ENCODE measurements at regions not wholly inside any gene's neighbourhood (a gene's known extent, or its start where the extent isn't known, plus 50 kb on each side); places are given as distances from the start of the nearest gene placed in this dataset.
A peak's percentile ranks its signal among the peaks of the same experiment; 100 is the strongest.

DNA sequence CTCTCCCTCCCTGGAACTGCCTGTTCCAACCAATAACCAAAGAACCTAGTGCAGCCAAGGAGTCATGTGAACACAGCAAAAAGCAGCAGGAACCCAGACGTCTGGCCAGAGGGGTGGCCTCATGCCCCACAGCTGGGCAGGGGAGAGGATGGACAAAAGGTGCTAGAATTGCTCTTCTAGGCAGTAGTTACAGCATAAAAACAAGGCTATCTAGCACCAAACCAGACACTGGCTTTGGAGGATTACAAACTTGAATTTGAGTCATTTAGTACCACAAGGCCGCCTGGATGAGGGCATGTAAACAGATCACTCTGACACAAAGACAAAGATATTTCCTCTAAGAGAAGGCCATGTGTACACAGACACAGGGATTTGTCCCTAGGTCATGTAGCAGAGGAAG lies 423.3 kb upstream of the MAF start:
- TF ChIP-seq, protein P1, sequence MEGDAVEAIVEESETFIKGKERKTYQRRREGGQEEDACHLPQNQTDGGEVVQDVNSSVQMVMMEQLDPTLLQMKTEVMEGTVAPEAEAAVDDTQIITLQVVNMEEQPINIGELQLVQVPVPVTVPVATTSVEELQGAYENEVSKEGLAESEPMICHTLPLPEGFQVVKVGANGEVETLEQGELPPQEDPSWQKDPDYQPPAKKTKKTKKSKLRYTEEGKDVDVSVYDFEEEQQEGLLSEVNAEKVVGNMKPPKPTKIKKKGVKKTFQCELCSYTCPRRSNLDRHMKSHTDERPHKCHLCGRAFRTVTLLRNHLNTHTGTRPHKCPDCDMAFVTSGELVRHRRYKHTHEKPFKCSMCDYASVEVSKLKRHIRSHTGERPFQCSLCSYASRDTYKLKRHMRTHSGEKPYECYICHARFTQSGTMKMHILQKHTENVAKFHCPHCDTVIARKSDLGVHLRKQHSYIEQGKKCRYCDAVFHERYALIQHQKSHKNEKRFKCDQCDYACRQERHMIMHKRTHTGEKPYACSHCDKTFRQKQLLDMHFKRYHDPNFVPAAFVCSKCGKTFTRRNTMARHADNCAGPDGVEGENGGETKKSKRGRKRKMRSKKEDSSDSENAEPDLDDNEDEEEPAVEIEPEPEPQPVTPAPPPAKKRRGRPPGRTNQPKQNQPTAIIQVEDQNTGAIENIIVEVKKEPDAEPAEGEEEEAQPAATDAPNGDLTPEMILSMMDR (IDR thresholded peaks at IDR 0.05; ENCODE audit: low read depth, low read length), result no peak
- peak in 1 of 2 donors; percentile 68 for DNase-seq (ENCODE audit: low read depth in 2 of 2)
- H3K4me3 ChIP-seq (replicated peaks in 1 of 2; ENCODE audit: low read depth in 2 of 2, low read length in 2 of 2), result no peak overlapping the region

DNA sequence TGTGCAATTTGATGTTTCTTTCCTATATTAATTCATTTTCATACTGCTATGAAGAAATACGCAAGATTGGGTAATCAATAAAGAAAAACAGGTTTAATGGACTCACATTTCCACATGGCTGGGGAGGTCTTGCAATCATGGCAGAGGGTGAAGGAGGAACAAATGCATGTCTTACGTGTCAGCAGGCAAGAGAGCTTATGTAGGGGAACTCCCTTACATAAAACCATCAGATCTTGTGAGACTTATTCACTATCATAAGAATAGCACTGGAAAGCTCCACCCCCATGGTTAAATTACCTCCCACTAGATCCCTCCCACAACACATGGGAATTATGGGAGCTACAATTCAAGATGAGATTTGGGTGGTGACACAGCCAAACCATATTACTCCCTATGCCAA lies 418.9 kb upstream of the MAF start:
- no peak overlapping the region for H3K4me3 ChIP-seq (replicated peaks in 1 of 2; ENCODE audit: low read depth in 2 of 2, low read length in 2 of 2)
- no peak for DNase-seq (ENCODE audit: low read depth in 2 of 2)
- TF ChIP-seq, protein P1 (IDR thresholded peaks at IDR 0.05; ENCODE audit: low read depth, low read length), result no peak

DNA sequence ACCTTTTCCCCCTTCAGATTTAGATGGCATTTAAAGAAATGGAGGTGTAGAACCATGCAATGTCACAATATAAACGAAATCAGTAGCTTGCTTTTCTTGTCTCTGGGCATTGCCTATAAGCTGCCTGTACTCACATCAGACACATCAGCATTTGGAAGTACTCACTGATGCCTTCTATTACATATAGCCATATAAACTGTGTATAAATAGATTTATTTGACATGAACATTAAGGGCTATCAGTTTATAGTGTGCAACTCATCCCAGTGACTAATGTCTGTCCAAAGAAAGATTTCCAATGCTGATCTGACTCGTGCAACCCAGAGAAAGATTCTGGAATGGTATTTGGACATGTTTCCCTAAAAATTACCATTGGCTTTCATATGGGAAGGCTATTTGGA lies 417.9 kb upstream of the MAF start:
- no peak for DNase-seq (ENCODE audit: low read depth in 2 of 2)
- H3K4me3 ChIP-seq (replicated peaks in 1 of 2; ENCODE audit: low read depth in 2 of 2, low read length in 2 of 2), result no peak overlapping the region
- TF ChIP-seq, protein P1 (IDR thresholded peaks at IDR 0.05; ENCODE audit: low read depth, low read length), result no peak

DNA sequence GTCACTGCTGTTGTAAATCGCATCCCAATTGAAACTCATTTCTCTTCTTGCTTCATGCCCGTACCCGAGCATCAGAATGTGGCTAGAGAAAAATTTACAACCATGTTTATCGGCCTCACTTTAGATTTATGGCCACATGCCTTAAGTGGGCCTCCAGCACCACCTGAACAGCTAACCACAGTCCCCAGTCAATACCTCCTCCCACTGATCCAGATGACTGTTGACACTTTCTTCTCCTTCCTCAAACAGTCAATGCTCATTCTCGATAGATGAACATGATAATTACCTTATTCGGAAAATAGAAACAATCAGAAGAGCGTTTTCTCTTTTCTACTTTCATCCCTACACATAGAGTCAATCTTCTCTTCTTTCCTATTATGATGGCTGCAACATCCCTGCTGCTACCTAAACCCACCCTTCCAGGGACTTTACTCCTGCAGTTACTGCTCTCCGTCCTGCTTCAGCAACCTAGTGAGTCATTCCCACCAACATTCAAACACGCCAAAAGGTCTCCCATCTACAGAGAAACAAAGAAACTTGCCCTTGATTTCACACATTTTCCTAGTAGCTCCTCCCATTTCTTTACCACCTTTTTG lies 416.3 kb upstream of the MAF start:
- TF ChIP-seq, protein P1 (IDR thresholded peaks at IDR 0.05; ENCODE audit: low read depth, low read length), result no peak
- no peak for DNase-seq (ENCODE audit: low read depth in 2 of 2)
- no peak overlapping the region for H3K4me3 ChIP-seq (replicated peaks in 1 of 2; ENCODE audit: low read depth in 2 of 2, low read length in 2 of 2)

DNA sequence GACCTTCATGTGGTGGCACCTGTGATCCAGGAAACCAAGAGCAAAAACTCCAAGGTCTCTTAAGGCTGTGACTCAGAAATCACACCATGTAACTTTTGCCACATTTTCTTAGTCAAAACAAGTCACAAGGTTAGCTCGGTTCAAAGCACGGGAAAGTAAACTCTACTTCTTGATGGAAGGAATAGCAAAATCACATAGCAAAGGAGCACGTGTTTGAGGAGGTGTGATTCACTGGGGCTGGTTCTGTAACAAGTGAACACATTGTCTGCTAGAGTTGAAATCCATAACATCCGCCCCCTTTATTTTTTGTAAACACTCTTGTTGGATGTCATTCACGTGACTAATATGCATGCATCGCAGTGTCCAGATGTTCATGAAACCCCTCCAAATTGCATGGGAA lies 415.0 kb upstream of the MAF start:
- TF ChIP-seq, protein P1 (IDR thresholded peaks at IDR 0.05; ENCODE audit: low read depth, low read length), result no peak
- peak in 1 of 2 donors; percentile 18 for DNase-seq (ENCODE audit: low read depth in 2 of 2)
- no peak overlapping the region for H3K4me3 ChIP-seq (replicated peaks in 1 of 2; ENCODE audit: low read depth in 2 of 2, low read length in 2 of 2)

DNA sequence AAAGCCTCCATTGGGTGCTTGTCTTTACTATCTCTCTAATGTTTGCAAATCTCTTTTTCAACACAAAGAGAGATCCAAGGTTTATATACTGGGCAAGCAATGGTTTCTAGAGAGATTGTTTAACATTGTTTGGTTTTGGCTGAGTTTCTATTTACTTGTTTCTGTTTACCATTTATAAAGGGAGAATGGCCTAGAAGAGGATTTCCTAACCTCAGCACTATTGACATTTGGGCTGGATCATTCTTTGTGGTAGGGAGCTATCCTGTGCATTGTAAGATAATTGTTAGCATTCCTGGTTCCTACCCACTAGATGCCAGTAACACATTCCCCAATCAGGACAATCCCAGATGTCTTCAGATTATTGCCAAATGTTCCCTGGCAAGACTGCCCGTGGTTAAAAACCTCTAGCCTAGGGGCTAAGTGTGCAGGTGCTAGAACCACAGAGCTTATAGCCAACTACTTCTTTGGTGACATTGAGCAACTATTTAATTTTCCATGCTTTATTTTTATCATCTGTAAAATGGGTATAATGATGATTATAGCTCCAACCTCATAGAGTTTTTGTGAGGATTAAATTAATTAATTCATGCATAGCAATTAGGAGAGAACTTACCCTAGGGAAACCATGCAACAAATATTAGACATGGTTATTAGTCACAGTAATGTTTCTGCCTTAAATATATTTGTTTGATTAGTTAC lies 413.9 kb upstream of the MAF start:
- TF ChIP-seq, protein P1 (IDR thresholded peaks at IDR 0.05; ENCODE audit: low read depth, low read length), result no peak
- no peak for DNase-seq (ENCODE audit: low read depth in 2 of 2)

More for the DNA sequence above, 413.9 kb upstream of the MAF start:
- H3K4me3 ChIP-seq (replicated peaks in 1 of 2; ENCODE audit: low read depth in 2 of 2, low read length in 2 of 2), result no peak overlapping the region
